ENCODE measurements at regions not wholly inside any gene's neighbourhood (a gene's known extent, or its start where the extent isn't known, plus 50 kb on each side); places are given as distances from the start of the nearest gene placed in this dataset.

DNA sequence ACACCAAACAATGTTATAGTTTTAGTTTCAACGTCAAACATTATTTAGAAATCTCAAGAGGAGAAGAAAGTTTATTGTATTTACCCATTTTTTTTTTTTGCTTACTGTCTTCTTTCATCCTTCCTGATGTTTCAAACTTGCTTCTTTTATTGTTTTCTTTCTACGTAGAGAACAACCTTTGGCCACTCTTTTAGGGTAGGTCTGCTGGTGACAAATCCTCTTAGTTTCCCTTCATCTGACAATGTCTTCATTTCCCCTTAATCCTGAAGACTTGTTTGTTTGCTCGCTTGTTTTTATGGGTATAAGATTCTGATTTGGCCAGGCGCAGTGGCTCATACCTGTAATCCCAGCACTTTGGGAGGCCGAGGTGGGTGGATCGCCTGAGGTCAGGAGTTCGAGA lies 89.1 kb downstream of the RHOU start:
- Histone ChIP-seq H3K27ac (ENCODE audit: low read length, poor library complexity, severe bottlenecking) (no peak overlapping the region), H4K8ac (ENCODE audit: low read length) (no peak overlapping the region), H3K4me1 (ENCODE audit: control insufficient read depth, insufficient read depth, low read depth, low read length) (peaks cover 3% of the 10 kb centered on the region), H3K14ac (ENCODE audit: low read length in 2 of 2) (no peak overlapping the region), H2BK5ac (ENCODE audit: low read depth, low read length, poor library complexity, severe bottlenecking) (no peak overlapping the region), H3K9ac (ENCODE audit: low read length) (no peak overlapping the region), H3K4me2 (ENCODE audit: low read length, poor library complexity, severe bottlenecking) (no peak overlapping the region), H3K9me3 (ENCODE audit: control insufficient read depth, low read length) (no peaks in the 10 kb centered on the region), H3K4me3 (ENCODE audit: insufficient read depth in 1 of 2, low read depth in 1 of 2, low read length in 2 of 2) (no peak overlapping the region), H3K23ac (ENCODE audit: low read length in 2 of 2) (no peak overlapping the region), H3K36me3 (ENCODE audit: control insufficient read depth in 1 of 2, insufficient read depth in 2 of 2, low read depth in 1 of 2, low read length in 2 of 2) (no peaks in the 10 kb centered on the region), H2AFZ (ENCODE audit: low read depth, low read length) (no peak overlapping the region), H2AK5ac (ENCODE audit: low read length, severe bottlenecking) (no peak overlapping the region), H2BK120ac (ENCODE audit: low read depth, low read length) (no peak overlapping the region), H2BK15ac (ENCODE audit: low read depth, poor library complexity, severe bottlenecking) (no peak overlapping the region), H3K4ac (ENCODE audit: low read depth in 1 of 2, low read length in 2 of 2) (no peak overlapping the region), H4K91ac (ENCODE audit: low read length) (no peak overlapping the region), H3K27me3 (ENCODE audit: control insufficient read depth in 1 of 2, insufficient read depth in 1 of 2, low read length in 2 of 2) (peaks cover 0 to 8% of the 10 kb centered on the region in 2 experiments), H3K79me1 (replicated peaks; ENCODE audit: low read length, poor library complexity, severe bottlenecking) (no peaks in the 10 kb centered on the region), H2BK12ac (ENCODE audit: low read length in 2 of 2) (no peak overlapping the region), H3K18ac (ENCODE audit: low read depth in 1 of 2, low read length in 2 of 2) (no peak overlapping the region)
- DNase-seq = no peak
- WGBS = 98% methylated on average over 4 of the region's 7 CpGs

DNA sequence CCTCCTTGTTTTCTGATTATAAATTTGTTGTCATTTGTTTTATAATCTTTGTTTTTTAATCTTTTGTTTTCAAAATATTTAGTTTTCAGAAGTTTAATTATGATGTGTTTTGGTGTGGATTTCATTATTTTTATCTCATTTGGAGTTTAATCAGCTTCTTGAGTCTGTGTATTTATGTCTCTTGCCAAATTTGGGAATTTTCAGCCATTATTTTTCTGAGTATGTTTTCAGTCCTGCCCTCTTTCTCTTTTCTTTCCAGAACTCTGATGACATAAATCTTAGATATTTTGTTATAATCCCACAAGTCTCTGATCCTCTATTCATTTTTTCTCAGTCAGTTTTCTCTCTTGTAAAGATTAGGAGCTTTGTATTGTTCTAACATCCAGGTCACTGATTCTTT lies 89.8 kb downstream of the RHOU start:
- H3K9ac ChIP-seq (ENCODE audit: low read length) = no peak overlapping the region
- peaks cover 3% of the 10 kb centered on the region for H3K4me1 ChIP-seq (ENCODE audit: control insufficient read depth, insufficient read depth, low read depth, low read length)
- DNase-seq = no peak
- no peak overlapping the region for H2BK120ac ChIP-seq (ENCODE audit: low read depth, low read length)
- no peak overlapping the region for H2BK5ac ChIP-seq (ENCODE audit: low read depth, low read length, poor library complexity, severe bottlenecking)
- H3K36me3 ChIP-seq (ENCODE audit: control insufficient read depth in 1 of 2, insufficient read depth in 2 of 2, low read depth in 1 of 2, low read length in 2 of 2) = no peaks in the 10 kb centered on the region
- H3K27ac ChIP-seq (ENCODE audit: low read length, poor library complexity, severe bottlenecking) = no peak overlapping the region
- no peak overlapping the region for H3K23ac ChIP-seq (ENCODE audit: low read length in 2 of 2)
- H2BK12ac ChIP-seq (ENCODE audit: low read length in 2 of 2) = no peak overlapping the region
- H3K4me3 ChIP-seq (ENCODE audit: insufficient read depth in 1 of 2, low read depth in 1 of 2, low read length in 2 of 2) = no peak overlapping the region
- H2AK5ac ChIP-seq (ENCODE audit: low read length, severe bottlenecking) = no peak overlapping the region
- no peak overlapping the region for H2BK15ac ChIP-seq (ENCODE audit: low read depth, poor library complexity, severe bottlenecking)
- no peaks in the 10 kb centered on the region for H3K79me1 ChIP-seq (replicated peaks; ENCODE audit: low read length, poor library complexity, severe bottlenecking)
- no peaks in the 10 kb centered on the region for H3K9me3 ChIP-seq (ENCODE audit: control insufficient read depth, low read length)
- no peak overlapping the region for H3K14ac ChIP-seq (ENCODE audit: low read length in 2 of 2)
- no peak overlapping the region for H2AFZ ChIP-seq (ENCODE audit: low read depth, low read length)
- no peak overlapping the region for H3K18ac ChIP-seq (ENCODE audit: low read depth in 1 of 2, low read length in 2 of 2)
- H4K91ac ChIP-seq (ENCODE audit: low read length) = no peak overlapping the region
- H3K27me3 ChIP-seq (ENCODE audit: control insufficient read depth in 1 of 2, insufficient read depth in 1 of 2, low read length in 2 of 2) = peaks cover 0 to 7% of the 10 kb centered on the region in 2 experiments
- H4K8ac ChIP-seq (ENCODE audit: low read length) = no peak overlapping the region
- no peak overlapping the region for H3K4me2 ChIP-seq (ENCODE audit: low read length, poor library complexity, severe bottlenecking)
- H3K4ac ChIP-seq (ENCODE audit: low read depth in 1 of 2, low read length in 2 of 2) = no peak overlapping the region

DNA sequence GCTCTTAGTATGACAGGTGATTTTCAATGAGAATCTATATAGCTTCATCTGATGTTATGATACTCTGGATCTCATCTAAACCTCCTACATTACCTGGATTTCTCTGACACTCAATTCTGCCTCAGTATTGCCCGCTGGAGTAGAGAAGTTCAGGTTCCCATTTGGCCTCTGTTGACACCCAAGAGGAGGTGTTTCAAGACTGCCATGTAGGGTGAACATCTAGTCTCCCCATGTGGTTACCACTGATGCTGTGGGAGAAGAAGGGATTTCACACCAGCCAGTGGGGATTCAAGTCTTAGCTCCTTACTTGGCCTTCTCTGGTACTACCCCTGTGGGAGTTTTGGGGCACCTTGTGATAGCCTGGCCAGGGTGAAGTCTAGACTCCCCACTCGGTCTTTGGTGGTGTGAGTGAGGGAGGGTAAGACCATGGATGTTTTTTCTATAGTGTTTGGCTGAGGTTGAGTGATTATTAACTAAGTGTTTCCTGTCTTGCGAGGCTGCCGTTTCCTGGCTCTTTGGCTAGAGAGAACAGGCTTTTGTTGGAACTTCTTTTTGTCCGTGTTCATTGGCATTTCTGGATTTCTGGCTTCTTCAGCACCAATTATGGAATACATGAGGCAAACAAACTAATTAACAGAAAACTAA lies 90.7 kb downstream of the RHOU start:
- H3K4me3 ChIP-seq (ENCODE audit: insufficient read depth in 1 of 2, low read depth in 1 of 2, low read length in 2 of 2) = no peak overlapping the region
- no peaks in the 10 kb centered on the region for H3K79me1 ChIP-seq (replicated peaks; ENCODE audit: low read length, poor library complexity, severe bottlenecking)
- H2AK5ac ChIP-seq (ENCODE audit: low read length, severe bottlenecking) = peak overlapping the region; percentile 7
- peak overlapping the region in 1 of 2 experiments; percentile 37 for H2BK12ac ChIP-seq (ENCODE audit: low read length in 2 of 2)
- H3K9me3 ChIP-seq (ENCODE audit: control insufficient read depth, low read length) = no peaks in the 10 kb centered on the region
- peaks cover 8% of the 10 kb centered on the region for H3K4me1 ChIP-seq (ENCODE audit: control insufficient read depth, insufficient read depth, low read depth, low read length)
- H3K36me3 ChIP-seq (ENCODE audit: control insufficient read depth in 1 of 2, insufficient read depth in 2 of 2, low read depth in 1 of 2, low read length in 2 of 2) = no peaks in the 10 kb centered on the region
- peak overlapping the region; percentile 28 for H3K27ac ChIP-seq (ENCODE audit: low read length, poor library complexity, severe bottlenecking)
- H3K23ac ChIP-seq (ENCODE audit: low read length in 2 of 2) = no peak overlapping the region
- H3K4me2 ChIP-seq (ENCODE audit: low read length, poor library complexity, severe bottlenecking) = no peak overlapping the region
- H2AFZ ChIP-seq (ENCODE audit: low read depth, low read length) = no peak overlapping the region
- peak overlapping the region in 1 of 2 experiments; percentile 73 for H3K4ac ChIP-seq (ENCODE audit: low read depth in 1 of 2, low read length in 2 of 2)
- H2BK5ac ChIP-seq (ENCODE audit: low read depth, low read length, poor library complexity, severe bottlenecking) = no peak overlapping the region
- DNase-seq = no peak
- H3K18ac ChIP-seq (ENCODE audit: low read depth in 1 of 2, low read length in 2 of 2) = no peak overlapping the region
- H3K14ac ChIP-seq (ENCODE audit: low read length in 2 of 2) = no peak overlapping the region
- no peak overlapping the region for H4K8ac ChIP-seq (ENCODE audit: low read length)
- no peak overlapping the region for H2BK15ac ChIP-seq (ENCODE audit: low read depth, poor library complexity, severe bottlenecking)
- no peak overlapping the region for H3K9ac ChIP-seq (ENCODE audit: low read length)
- WGBS = 32% methylated on average over 4 of the region's 5 CpGs
- peaks cover 0 to 7% of the 10 kb centered on the region in 2 experiments for H3K27me3 ChIP-seq (ENCODE audit: control insufficient read depth in 1 of 2, insufficient read depth in 1 of 2, low read length in 2 of 2)
- no peak overlapping the region for H2BK120ac ChIP-seq (ENCODE audit: low read depth, low read length)
- no peak overlapping the region for H4K91ac ChIP-seq (ENCODE audit: low read length)

DNA sequence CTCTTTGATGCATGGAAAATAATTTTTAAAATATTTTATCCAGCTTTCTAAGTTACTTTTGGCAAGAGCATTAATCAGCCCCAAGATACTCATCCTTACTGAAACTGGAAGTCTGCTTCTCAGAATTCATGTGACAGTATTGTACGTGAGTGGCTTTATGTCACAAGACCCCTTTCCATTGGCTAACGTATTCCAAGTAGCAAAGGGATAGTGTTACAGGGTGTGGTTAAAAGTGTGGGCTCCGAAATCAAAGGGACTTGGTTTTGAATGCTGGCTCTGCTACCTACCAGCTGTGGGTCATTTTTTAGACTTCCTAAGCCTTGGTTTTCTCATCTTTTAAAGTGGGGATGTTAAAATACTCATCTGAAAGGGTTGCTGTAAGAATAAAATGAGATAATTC lies 91.7 kb downstream of the RHOU start:
- no peak overlapping the region for H3K27ac ChIP-seq (ENCODE audit: low read length, poor library complexity, severe bottlenecking)
- H2BK120ac ChIP-seq (ENCODE audit: low read depth, low read length) = no peak overlapping the region
- H2BK15ac ChIP-seq (ENCODE audit: low read depth, poor library complexity, severe bottlenecking) = no peak overlapping the region
- H4K8ac ChIP-seq (ENCODE audit: low read length) = no peak overlapping the region
- no peak overlapping the region for H3K4me2 ChIP-seq (ENCODE audit: low read length, poor library complexity, severe bottlenecking)
- H3K4me1 ChIP-seq (ENCODE audit: control insufficient read depth, insufficient read depth, low read depth, low read length) = peaks cover 11% of the 10 kb centered on the region
- H4K91ac ChIP-seq (ENCODE audit: low read length) = no peak overlapping the region
- H3K18ac ChIP-seq (ENCODE audit: low read depth in 1 of 2, low read length in 2 of 2) = peak overlapping the region in 1 of 2 experiments; percentile 62
- 77% methylated on average over 3 of the region's 3 CpGs for WGBS
- H3K23ac ChIP-seq (ENCODE audit: low read length in 2 of 2) = no peak overlapping the region
- H2BK5ac ChIP-seq (ENCODE audit: low read depth, low read length, poor library complexity, severe bottlenecking) = no peak overlapping the region
- DNase-seq = no peak
- H2BK12ac ChIP-seq (ENCODE audit: low read length in 2 of 2) = no peak overlapping the region
- H3K9me3 ChIP-seq (ENCODE audit: control insufficient read depth, low read length) = no peaks in the 10 kb centered on the region
- peaks cover 0 to 7% of the 10 kb centered on the region in 2 experiments for H3K27me3 ChIP-seq (ENCODE audit: control insufficient read depth in 1 of 2, insufficient read depth in 1 of 2, low read length in 2 of 2)
- H3K36me3 ChIP-seq (ENCODE audit: control insufficient read depth in 1 of 2, insufficient read depth in 2 of 2, low read depth in 1 of 2, low read length in 2 of 2) = no peaks in the 10 kb centered on the region
- no peaks in the 10 kb centered on the region for H3K79me1 ChIP-seq (replicated peaks; ENCODE audit: low read length, poor library complexity, severe bottlenecking)
- no peak overlapping the region for H3K9ac ChIP-seq (ENCODE audit: low read length)
- no peak overlapping the region for H3K14ac ChIP-seq (ENCODE audit: low read length in 2 of 2)
- no peak overlapping the region for H3K4me3 ChIP-seq (ENCODE audit: insufficient read depth in 1 of 2, low read depth in 1 of 2, low read length in 2 of 2)
- H2AFZ ChIP-seq (ENCODE audit: low read depth, low read length) = no peak overlapping the region
- H2AK5ac ChIP-seq (ENCODE audit: low read length, severe bottlenecking) = no peak overlapping the region
- H3K4ac ChIP-seq (ENCODE audit: low read depth in 1 of 2, low read length in 2 of 2) = no peak overlapping the region
